ENCODE measurements at regions not wholly inside any gene's neighbourhood (a gene's known extent, or its start where the extent isn't known, plus 50 kb on each side); places are given as distances from the start of the nearest gene placed in this dataset.

DNA sequence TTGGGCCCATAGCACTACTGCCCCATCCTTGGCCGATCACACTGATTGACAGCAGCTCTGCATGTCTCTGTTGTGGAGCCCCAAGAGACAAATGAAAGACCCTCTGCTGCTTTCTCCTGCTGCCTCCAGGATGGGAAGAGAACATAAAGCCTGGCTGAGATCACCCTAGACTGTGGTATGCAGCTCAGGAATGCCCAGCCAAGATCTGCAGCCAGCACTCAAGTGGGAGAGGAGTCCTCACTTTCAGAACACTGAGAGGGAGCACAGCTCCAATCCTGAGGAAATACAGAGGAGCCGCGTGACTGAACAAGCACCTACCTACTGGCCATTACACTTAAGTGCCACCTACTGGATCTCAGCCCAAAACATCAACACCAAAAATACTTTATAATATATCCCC is 203.0 kb downstream of the POSTN start:
- TF ChIP-seq, protein P1, sequence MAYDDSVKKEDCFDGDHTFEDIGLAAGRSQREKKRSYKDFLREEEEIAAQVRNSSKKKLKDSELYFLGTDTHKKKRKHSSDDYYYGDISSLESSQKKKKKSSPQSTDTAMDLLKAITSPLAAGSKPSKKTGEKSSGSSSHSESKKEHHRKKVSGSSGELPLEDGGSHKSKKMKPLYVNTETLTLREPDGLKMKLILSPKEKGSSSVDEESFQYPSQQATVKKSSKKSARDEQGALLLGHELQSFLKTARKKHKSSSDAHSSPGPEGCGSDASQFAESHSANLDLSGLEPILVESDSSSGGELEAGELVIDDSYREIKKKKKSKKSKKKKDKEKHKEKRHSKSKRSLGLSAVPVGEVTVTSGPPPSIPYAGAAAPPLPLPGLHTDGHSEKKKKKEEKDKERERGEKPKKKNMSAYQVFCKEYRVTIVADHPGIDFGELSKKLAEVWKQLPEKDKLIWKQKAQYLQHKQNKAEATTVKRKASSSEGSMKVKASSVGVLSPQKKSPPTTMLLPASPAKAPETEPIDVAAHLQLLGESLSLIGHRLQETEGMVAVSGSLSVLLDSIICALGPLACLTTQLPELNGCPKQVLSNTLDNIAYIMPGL (CRISPR knock-in tag; IDR thresholded peaks at IDR 0.05; ENCODE audit: borderline replicate concordance) = no peak
- TF ChIP-seq EP300 (IDR thresholded peaks at IDR 0.05) (no peak), KDM5A (IDR thresholded peaks at IDR 0.05) (no peak), CHD2 (IDR thresholded peaks at IDR 0.05; ENCODE audit: low read length, partially characterized antibody) (no peak), POLR2AphosphoS2 (conservative IDR thresholded peaks at IDR 0.05; ENCODE audit: low read length) (no peak), ZNF302 (CRISPR knock-in tag; IDR thresholded peaks at IDR 0.05) (no peak), NR3C1 (IDR thresholded peaks at IDR 0.05) (no peak)
- TF ChIP-seq, protein P2, sequence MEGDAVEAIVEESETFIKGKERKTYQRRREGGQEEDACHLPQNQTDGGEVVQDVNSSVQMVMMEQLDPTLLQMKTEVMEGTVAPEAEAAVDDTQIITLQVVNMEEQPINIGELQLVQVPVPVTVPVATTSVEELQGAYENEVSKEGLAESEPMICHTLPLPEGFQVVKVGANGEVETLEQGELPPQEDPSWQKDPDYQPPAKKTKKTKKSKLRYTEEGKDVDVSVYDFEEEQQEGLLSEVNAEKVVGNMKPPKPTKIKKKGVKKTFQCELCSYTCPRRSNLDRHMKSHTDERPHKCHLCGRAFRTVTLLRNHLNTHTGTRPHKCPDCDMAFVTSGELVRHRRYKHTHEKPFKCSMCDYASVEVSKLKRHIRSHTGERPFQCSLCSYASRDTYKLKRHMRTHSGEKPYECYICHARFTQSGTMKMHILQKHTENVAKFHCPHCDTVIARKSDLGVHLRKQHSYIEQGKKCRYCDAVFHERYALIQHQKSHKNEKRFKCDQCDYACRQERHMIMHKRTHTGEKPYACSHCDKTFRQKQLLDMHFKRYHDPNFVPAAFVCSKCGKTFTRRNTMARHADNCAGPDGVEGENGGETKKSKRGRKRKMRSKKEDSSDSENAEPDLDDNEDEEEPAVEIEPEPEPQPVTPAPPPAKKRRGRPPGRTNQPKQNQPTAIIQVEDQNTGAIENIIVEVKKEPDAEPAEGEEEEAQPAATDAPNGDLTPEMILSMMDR (IDR thresholded peaks at IDR 0.05) = no peak
- TF ChIP-seq, protein P3, sequence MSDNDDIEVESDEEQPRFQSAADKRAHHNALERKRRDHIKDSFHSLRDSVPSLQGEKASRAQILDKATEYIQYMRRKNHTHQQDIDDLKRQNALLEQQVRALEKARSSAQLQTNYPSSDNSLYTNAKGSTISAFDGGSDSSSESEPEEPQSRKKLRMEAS (IDR thresholded peaks at IDR 0.05) = no peak
